Nephron (organoid): ENCODE measurements at regions not wholly inside any gene's neighbourhood (a gene's known extent, or its start where the extent isn't known, plus 50 kb on each side); places are given as distances from the start of the nearest gene placed in this dataset.

Source experiments
- H3K27ac Mint-ChIP-seq, 3 experiments: 2 replicates each; pipeline ENCODE4 v1.8.0; 2020; ENCODE audit warnings: mixed read lengths in 3 of 3, mild to moderate bottlenecking in 2 of 3, moderate library complexity in 1 of 3
- H3K27me3 Mint-ChIP-seq: 2 replicates; pipeline ENCODE4 v1.8.0; 2021; ENCODE audit warnings: low read depth, mild to moderate bottlenecking, moderate library complexity, mixed read lengths
- H3K36me3 Mint-ChIP-seq: 2 replicates; pipeline ENCODE4 v1.8.0; 2020; ENCODE audit warnings: low read depth, mixed read lengths
- H3K4me1 Mint-ChIP-seq: 2 replicates; pipeline ENCODE4 v1.8.0; 2020; ENCODE audit warnings: mixed read lengths
- H3K4me3 Mint-ChIP-seq, 3 experiments: 2 replicates each; pipeline ENCODE4 v1.8.0; 2020; ENCODE audit warnings: mild to moderate bottlenecking in 3 of 3, mixed read lengths in 3 of 3, moderate library complexity in 2 of 3
- H3K9me3 Mint-ChIP-seq: 2 replicates; pipeline ENCODE4 v1.8.0; 2020; ENCODE audit warnings: mixed read lengths
- CTCF ChIP-seq, 3 experiments: fragments of 200-600 bp; sonication (generic); IDR thresholded peaks; one replicate each; pipeline ENCODE4 v1.5.0; 2021; ENCODE audit warnings: antibody characterized with exemption in 3 of 3; ENCODE audit not compliant: unreplicated experiment in 3 of 3

GRCh38 chr5:167929841-167930240 lies 361.6 kb upstream of the WWC1 start:
- peaks cover 6% of the 10 kb centered on the region for H3K9me3 Mint-ChIP-seq
- no peak for TF ChIP-seq CTCF (IDR thresholded peaks at IDR 0.05; ENCODE audit: unreplicated experiment in 3 of 3)
- peaks cover 5% of the 10 kb centered on the region for H3K4me1 Mint-ChIP-seq
- peaks cover 4% of the 10 kb centered on the region for H3K27me3 Mint-ChIP-seq
- no peak overlapping the region for H3K4me3 Mint-ChIP-seq
- no peaks in the 10 kb centered on the region for H3K36me3 Mint-ChIP-seq
- no peak overlapping the region for H3K27ac Mint-ChIP-seq

- Mint-ChIP-seq H3K4me1 (peaks cover 6% of the 10 kb centered on the region), H3K27ac (no peak overlapping the region), H3K9me3 (no peaks in the 10 kb centered on the region), H3K4me3 (no peak overlapping the region), H3K36me3 (no peaks in the 10 kb centered on the region), H3K27me3 (peaks cover 11% of the 10 kb centered on the region)
- TF ChIP-seq CTCF (IDR thresholded peaks at IDR 0.05; ENCODE audit: unreplicated experiment in 3 of 3): no peak
These were observed 356.9 kb upstream of the WWC1 start for GRCh38 chr5:167934551-167934971.

- TF ChIP-seq CTCF (IDR thresholded peaks at IDR 0.05; ENCODE audit: unreplicated experiment in 3 of 3): no peak
- no peaks in the 10 kb centered on the region for H3K36me3 Mint-ChIP-seq
- no peaks in the 10 kb centered on the region for H3K9me3 Mint-ChIP-seq
These were observed 355.4 kb upstream of the WWC1 start for GRCh38 chr5:167936022-167936421.

GRCh38 chr5:167936944-167937634 lies 354.4 kb upstream of the WWC1 start:
- Mint-ChIP-seq H3K4me1 (peaks cover 19% of the 10 kb centered on the region), H3K27me3 (peaks cover 11% of the 10 kb centered on the region), H3K4me3 (no peak overlapping the region), H3K9me3 (no peaks in the 10 kb centered on the region), H3K27ac (no peak overlapping the region), H3K36me3 (no peaks in the 10 kb centered on the region)
- no peak for TF ChIP-seq CTCF (IDR thresholded peaks at IDR 0.05; ENCODE audit: unreplicated experiment in 3 of 3)

More at GRCh38 chr5:167936022-167936421, 355.4 kb upstream of the WWC1 start:
- H3K27ac Mint-ChIP-seq: no peak overlapping the region
- H3K27me3 Mint-ChIP-seq: peaks cover 11% of the 10 kb centered on the region
- no peak overlapping the region for H3K4me3 Mint-ChIP-seq
- peaks cover 19% of the 10 kb centered on the region for H3K4me1 Mint-ChIP-seq

GRCh38 chr5:167937635-167937998 lies 353.8 kb upstream of the WWC1 start:
- Mint-ChIP-seq H3K27me3 (peaks cover 11% of the 10 kb centered on the region), H3K27ac (no peak overlapping the region), H3K36me3 (no peaks in the 10 kb centered on the region), H3K4me1 (peaks cover 19% of the 10 kb centered on the region), H3K4me3 (no peak overlapping the region), H3K9me3 (no peaks in the 10 kb centered on the region)
- no peak for TF ChIP-seq CTCF (IDR thresholded peaks at IDR 0.05; ENCODE audit: unreplicated experiment in 3 of 3)

- Mint-ChIP-seq H3K27ac (peak overlapping the region in 2 of 3 experiments; percentile 27 to 48), H3K4me3 (no peak overlapping the region), H3K36me3 (no peaks in the 10 kb centered on the region), H3K27me3 (peaks cover 9% of the 10 kb centered on the region), H3K9me3 (no peaks in the 10 kb centered on the region), H3K4me1 (peaks cover 33% of the 10 kb centered on the region)
- TF ChIP-seq CTCF (IDR thresholded peaks at IDR 0.05; ENCODE audit: unreplicated experiment in 3 of 3): no peak
These were observed 351.8 kb upstream of the WWC1 start for GRCh38 chr5:167939686-167940085.
